HEK293 (cell line): ENCODE measurements at regions not wholly inside any gene's neighbourhood (a gene's known extent, or its start where the extent isn't known, plus 50 kb on each side); places are given as distances from the start of the nearest gene placed in this dataset.

Experiments used
- IKZF3 ChIP-seq: fragments of 450-650 bp; IDR thresholded peaks from 2 replicates; pipeline ENCODE4 v1.5.0; 2018; ENCODE audit warnings: missing biosample characterization, mild to moderate bottlenecking, missing genetic modification characterization, moderate library complexity
- REST ChIP-seq: fragments of 450-650 bp; formaldehyde crosslinking; IDR thresholded peaks from 2 replicates; pipeline ENCODE4 v1.5.1; 2016; ENCODE audit warnings: missing biosample characterization, missing genetic modification characterization
- ZBTB10 ChIP-seq: fragments of 450-650 bp; formaldehyde crosslinking; IDR thresholded peaks from 2 replicates; pipeline ENCODE4 v1.5.1; 2016; ENCODE audit warnings: missing biosample characterization, missing genetic modification characterization
- ZNF324 ChIP-seq: fragments of 450-650 bp; formaldehyde crosslinking; IDR thresholded peaks from 2 replicates; pipeline ENCODE4 v1.5.1; 2016; ENCODE audit warnings: missing biosample characterization, missing genetic modification characterization
- ZNF658 ChIP-seq: fragments of 450-650 bp; formaldehyde crosslinking; IDR thresholded peaks from 2 replicates; pipeline ENCODE4; 2016; ENCODE audit warnings: missing biosample characterization, missing genetic modification characterization
- TF ChIP-seq, protein P1 (sequence below): fragments of 450-650 bp; formaldehyde crosslinking; IDR thresholded peaks from 2 replicates; pipeline ENCODE4 v1.5.1; 2016; ENCODE audit warnings: missing biosample characterization, missing genetic modification characterization
- TF ChIP-seq, protein P2 (sequence below): fragments of 450-650 bp; formaldehyde crosslinking; IDR thresholded peaks from 2 replicates; pipeline ENCODE4 v1.5.1; 2016; ENCODE audit warnings: missing biosample characterization, missing genetic modification characterization
- TF ChIP-seq, protein P3 (sequence below): fragments of 450-650 bp; formaldehyde crosslinking; IDR thresholded peaks from 2 replicates; pipeline ENCODE4 v1.5.1; 2016; ENCODE audit warnings: missing biosample characterization, missing genetic modification characterization

DNA sequence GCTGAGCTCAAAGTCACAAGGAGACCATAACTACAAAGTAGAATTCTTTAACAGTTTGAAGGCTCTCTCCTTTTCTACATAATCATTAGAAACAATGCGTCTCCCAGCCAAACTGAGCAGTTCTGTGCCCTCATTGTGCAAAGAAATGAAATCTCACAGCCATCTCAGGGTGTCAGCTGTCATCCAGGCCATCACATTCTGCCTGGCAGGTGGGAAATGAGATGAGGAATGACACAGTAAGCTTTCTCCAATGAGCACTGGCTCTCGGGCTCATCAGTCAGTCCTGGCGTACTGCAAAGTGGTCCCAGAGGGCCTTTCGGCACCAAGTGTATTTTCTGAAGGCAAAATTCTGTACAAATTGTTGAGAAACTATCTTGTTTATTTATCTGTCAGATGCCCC is 306.5 kb downstream of the KCTD12 start:
- TF ChIP-seq, protein P1, sequence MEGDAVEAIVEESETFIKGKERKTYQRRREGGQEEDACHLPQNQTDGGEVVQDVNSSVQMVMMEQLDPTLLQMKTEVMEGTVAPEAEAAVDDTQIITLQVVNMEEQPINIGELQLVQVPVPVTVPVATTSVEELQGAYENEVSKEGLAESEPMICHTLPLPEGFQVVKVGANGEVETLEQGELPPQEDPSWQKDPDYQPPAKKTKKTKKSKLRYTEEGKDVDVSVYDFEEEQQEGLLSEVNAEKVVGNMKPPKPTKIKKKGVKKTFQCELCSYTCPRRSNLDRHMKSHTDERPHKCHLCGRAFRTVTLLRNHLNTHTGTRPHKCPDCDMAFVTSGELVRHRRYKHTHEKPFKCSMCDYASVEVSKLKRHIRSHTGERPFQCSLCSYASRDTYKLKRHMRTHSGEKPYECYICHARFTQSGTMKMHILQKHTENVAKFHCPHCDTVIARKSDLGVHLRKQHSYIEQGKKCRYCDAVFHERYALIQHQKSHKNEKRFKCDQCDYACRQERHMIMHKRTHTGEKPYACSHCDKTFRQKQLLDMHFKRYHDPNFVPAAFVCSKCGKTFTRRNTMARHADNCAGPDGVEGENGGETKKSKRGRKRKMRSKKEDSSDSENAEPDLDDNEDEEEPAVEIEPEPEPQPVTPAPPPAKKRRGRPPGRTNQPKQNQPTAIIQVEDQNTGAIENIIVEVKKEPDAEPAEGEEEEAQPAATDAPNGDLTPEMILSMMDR: no peak
- TF ChIP-seq ZNF658 (tag by site-specific recombination): no peak
- no peak for TF ChIP-seq ZBTB10 (tag by site-specific recombination)
- TF ChIP-seq IKZF3 (tag by site-specific recombination): no peak
- no peak for TF ChIP-seq REST
- TF ChIP-seq, protein P2, sequence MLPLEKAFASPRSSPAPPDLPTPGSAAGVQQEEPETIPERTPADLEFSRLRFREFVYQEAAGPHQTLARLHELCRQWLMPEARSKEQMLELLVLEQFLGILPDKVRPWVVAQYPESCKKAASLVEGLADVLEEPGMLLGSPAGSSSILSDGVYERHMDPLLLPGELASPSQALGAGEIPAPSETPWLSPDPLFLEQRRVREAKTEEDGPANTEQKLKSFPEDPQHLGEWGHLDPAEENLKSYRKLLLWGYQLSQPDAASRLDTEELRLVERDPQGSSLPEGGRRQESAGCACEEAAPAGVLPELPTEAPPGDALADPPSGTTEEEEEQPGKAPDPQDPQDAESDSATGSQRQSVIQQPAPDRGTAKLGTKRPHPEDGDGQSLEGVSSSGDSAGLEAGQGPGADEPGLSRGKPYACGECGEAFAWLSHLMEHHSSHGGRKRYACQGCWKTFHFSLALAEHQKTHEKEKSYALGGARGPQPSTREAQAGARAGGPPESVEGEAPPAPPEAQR (tag by site-specific recombination): no peak
- TF ChIP-seq, protein P3, sequence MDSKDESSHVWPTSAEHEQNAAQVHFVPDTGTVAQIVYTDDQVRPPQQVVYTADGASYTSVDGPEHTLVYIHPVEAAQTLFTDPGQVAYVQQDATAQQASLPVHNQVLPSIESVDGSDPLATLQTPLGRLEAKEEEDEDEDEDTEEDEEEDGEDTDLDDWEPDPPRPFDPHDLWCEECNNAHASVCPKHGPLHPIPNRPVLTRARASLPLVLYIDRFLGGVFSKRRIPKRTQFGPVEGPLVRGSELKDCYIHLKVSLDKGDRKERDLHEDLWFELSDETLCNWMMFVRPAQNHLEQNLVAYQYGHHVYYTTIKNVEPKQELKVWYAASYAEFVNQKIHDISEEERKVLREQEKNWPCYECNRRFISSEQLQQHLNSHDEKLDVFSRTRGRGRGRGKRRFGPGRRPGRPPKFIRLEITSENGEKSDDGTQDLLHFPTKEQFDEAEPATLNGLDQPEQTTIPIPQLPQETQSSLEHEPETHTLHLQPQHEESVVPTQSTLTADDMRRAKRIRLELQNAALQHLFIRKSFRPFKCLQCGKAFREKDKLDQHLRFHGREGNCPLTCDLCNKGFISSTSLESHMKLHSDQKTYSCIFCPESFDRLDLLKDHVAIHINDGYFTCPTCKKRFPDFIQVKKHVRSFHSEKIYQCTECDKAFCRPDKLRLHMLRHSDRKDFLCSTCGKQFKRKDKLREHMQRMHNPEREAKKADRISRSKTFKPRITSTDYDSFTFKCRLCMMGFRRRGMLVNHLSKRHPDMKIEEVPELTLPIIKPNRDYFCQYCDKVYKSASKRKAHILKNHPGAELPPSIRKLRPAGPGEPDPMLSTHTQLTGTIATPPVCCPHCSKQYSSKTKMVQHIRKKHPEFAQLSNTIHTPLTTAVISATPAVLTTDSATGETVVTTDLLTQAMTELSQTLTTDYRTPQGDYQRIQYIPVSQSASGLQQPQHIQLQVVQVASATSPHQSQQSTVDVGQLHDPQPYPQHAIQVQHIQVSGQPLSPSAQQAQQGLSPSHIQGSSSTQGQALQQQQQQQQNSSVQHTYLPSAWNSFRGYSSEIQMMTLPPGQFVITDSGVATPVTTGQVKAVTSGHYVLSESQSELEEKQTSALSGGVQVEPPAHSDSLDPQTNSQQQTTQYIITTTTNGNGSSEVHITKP (tag by site-specific recombination): no peak
- no peak for TF ChIP-seq ZNF324 (tag by site-specific recombination)
